ENCODE measurements at regions not wholly inside any gene's neighbourhood (a gene's known extent, or its start where the extent isn't known, plus 50 kb on each side); places are given as distances from the start of the nearest gene placed in this dataset.
A peak's percentile ranks its signal among the peaks of the same experiment; 100 is the strongest.

DNA sequence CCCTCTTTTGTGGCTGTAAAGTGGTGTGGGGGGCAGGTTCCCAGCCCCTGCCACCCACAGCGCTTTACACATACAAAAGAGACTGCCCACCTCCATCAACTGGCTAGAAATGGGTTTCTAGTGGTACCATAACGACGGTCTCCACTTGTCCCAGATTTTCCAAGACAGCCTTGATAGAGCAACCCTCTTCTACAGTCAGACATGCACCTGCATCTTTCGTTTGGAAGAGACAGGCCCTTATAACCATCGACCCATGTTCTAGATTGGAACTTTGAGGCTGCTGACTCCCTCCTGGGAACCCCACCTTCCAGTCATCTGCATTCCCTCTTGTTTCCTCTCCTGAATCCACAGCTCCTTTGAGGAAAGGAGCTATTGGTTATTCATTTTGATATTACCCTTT is 63.1 kb downstream of the GSX1 start:
- Histone ChIP-seq H3K4me3 (ENCODE audit: low read depth, low read length) (no peak overlapping the region), H3K9me3 (no peaks in the 10 kb centered on the region), H3K4me1 (no peaks in the 10 kb centered on the region), H3K27me3 (peaks cover 75% of the 10 kb centered on the region), H3K36me3 (no peaks in the 10 kb centered on the region)
- no peak for DNase-seq
- TF ChIP-seq, protein P1, sequence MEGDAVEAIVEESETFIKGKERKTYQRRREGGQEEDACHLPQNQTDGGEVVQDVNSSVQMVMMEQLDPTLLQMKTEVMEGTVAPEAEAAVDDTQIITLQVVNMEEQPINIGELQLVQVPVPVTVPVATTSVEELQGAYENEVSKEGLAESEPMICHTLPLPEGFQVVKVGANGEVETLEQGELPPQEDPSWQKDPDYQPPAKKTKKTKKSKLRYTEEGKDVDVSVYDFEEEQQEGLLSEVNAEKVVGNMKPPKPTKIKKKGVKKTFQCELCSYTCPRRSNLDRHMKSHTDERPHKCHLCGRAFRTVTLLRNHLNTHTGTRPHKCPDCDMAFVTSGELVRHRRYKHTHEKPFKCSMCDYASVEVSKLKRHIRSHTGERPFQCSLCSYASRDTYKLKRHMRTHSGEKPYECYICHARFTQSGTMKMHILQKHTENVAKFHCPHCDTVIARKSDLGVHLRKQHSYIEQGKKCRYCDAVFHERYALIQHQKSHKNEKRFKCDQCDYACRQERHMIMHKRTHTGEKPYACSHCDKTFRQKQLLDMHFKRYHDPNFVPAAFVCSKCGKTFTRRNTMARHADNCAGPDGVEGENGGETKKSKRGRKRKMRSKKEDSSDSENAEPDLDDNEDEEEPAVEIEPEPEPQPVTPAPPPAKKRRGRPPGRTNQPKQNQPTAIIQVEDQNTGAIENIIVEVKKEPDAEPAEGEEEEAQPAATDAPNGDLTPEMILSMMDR (IDR thresholded peaks at IDR 0.05; ENCODE audit: low read depth, low read length), result no peak

DNA sequence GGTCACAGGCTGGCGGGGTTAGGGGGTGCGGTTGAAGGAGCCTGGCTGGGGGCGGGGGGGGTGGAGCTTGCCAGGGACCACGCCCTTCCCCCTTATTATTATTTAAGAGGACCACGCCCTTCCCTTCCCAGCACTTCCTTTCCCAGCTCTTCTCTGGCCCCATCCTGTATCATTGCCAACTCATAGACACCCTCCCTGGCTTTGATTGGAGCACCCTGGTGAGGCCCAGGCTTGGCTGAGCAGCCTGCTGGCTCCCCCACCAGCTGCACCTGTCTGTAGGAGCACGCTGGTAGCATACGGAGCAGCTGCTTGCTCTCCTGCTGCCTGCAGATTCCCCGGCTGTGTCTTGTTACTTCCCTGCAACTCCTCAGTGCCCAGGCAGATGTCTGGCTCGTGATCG is 62.5 kb upstream of the PDX1 start:
- TF ChIP-seq, protein P1 (IDR thresholded peaks at IDR 0.05; ENCODE audit: low read depth, low read length), result no peak
- no peaks in the 10 kb centered on the region for H3K4me1 ChIP-seq
- H3K36me3 ChIP-seq, result no peaks in the 10 kb centered on the region
- H3K9me3 ChIP-seq, result no peaks in the 10 kb centered on the region
- no peak for DNase-seq
- no peak overlapping the region for H3K4me3 ChIP-seq (ENCODE audit: low read depth, low read length)
- peaks cover 70% of the 10 kb centered on the region for H3K27me3 ChIP-seq

DNA sequence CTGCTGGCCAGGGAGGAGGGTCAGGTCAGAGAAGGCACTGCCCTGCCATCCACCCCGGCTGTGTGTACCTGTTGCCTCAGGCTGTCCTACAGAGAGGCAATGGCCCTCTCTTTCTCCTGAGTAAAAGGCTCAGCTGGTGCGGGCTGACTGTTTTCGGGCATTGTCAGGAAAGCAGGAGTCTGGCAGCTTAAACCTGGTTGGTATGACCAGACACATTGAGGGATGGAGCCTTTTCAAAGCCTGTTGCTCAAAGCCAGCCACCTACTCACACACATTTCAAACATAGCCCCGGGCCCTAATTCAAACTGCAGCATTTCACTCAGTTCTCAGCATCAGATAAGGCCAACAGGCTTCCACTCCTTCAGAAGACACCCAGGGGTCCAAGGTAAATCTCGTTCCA is 61.8 kb upstream of the PDX1 start:
- H3K27me3 ChIP-seq, result peaks cover 65% of the 10 kb centered on the region
- H3K36me3 ChIP-seq, result no peaks in the 10 kb centered on the region
- TF ChIP-seq, protein P1 (IDR thresholded peaks at IDR 0.05; ENCODE audit: low read depth, low read length), result no peak
- H3K4me3 ChIP-seq (ENCODE audit: low read depth, low read length), result no peak overlapping the region
- DNase-seq, result no peak
- no peaks in the 10 kb centered on the region for H3K4me1 ChIP-seq
- no peaks in the 10 kb centered on the region for H3K9me3 ChIP-seq

DNA sequence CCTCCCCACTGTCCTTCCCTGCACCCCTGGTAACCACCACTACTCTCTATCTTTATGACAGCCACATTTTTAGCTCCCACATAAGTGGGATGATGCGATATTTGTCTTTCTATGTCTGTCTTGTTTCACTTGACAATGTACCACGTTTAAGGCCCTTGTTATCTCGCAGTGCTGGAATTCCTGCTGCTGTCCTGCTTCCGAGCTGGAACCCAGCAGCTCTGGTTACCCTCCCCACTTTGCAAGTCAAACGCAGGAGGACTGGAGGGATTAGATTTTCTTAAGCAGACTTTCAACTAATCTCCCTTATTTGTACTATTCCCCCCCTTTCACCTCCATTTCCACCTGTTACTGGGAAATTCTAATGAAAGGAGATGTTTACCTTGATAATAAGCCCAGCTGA is 59.1 kb upstream of the PDX1 start:
- Histone ChIP-seq H3K27me3 (peaks cover 44% of the 10 kb centered on the region), H3K4me3 (ENCODE audit: low read depth, low read length) (no peak overlapping the region), H3K4me1 (no peaks in the 10 kb centered on the region), H3K36me3 (no peaks in the 10 kb centered on the region), H3K9me3 (no peaks in the 10 kb centered on the region)
- TF ChIP-seq, protein P1 (IDR thresholded peaks at IDR 0.05; ENCODE audit: low read depth, low read length), result no peak
- DNase-seq, result no peak

DNA sequence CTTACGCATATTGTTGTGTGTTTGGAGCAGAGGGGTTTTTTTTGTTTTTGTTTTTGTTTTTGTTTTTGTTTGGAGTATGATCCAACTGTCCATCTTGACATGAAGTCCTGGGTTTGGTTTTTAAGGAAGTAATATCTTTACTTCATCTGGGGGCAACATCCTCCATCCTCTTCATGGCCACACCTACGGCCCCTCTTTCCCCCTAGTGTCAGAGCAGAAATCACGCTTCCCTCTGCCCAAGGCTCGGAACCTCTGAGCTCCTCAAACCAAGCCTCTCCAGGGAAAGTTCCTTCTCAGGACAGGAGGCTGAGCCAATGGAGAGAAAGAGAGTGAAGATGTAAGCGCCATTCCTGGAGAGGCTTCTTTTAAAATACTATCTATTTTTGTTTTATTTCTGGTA is 58.6 kb upstream of the PDX1 start:
- DNase-seq, result no peak
- TF ChIP-seq, protein P1 (IDR thresholded peaks at IDR 0.05; ENCODE audit: low read depth, low read length), result no peak
- Histone ChIP-seq H3K9me3 (no peaks in the 10 kb centered on the region), H3K4me1 (no peaks in the 10 kb centered on the region), H3K27me3 (peaks cover 43% of the 10 kb centered on the region), H3K36me3 (no peaks in the 10 kb centered on the region), H3K4me3 (ENCODE audit: low read depth, low read length) (no peak overlapping the region)

DNA sequence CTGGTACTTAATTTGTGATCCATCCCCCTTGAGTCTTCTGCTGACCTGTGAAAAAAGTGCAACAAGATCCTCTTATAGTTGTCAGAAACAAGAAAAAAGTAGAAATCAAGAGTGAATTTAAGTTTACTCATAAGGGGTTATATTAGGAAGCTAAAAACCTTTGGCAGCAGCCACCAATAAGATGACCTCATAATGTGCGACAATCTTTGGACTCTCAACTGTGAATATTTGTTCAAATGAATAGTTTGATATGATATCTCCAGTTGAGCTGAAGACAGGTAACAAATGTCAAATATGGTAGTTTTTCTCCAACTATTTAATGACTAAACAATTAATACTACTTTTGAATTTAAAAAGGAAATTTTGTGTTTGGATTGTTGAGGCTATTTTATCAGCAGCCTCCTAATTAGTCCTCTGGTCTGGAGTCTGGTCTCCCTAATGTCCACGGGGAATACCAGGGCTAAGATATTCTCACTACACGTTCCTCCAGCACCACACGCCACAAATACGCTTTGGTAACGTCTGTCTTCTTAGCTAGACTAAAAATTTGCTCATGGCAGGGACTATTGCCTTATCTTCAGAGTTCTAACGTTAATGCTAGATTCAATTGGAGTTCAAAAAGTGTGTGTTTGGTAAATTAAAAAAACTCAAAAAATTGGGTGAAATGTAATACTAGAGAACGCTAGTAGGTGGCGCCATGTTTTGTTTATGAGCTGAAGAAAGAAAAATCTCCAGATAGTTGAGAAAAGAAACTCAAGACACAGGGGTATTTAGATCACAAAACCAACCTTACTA is 51.0 kb upstream of the PDX1 start:
- Histone ChIP-seq H3K9me3 (no peaks in the 10 kb centered on the region), H3K4me1 (no peaks in the 10 kb centered on the region), H3K36me3 (no peaks in the 10 kb centered on the region), H3K4me3 (ENCODE audit: low read depth, low read length) (no peak overlapping the region), H3K27me3 (peaks cover 22% of the 10 kb centered on the region)
- TF ChIP-seq, protein P1 (IDR thresholded peaks at IDR 0.05; ENCODE audit: low read depth, low read length), result peak; percentile 53
- DNase-seq, result no peak
